AG09319 (cell line): ENCODE measurements at regions not wholly inside any gene's neighbourhood (a gene's known extent, or its start where the extent isn't known, plus 50 kb on each side); places are given as distances from the start of the nearest gene placed in this dataset.

ENCODE experiments used
- DNase-seq: peaks from one replicate; pipeline ENCODE4 v3.0.0-alpha.2; 2010; ENCODE audit warnings: low read depth; ENCODE audit errors: extremely low read depth
- CTCF ChIP-seq: IDR thresholded peaks from 2 replicates; pipeline ENCODE4 v1.5.1; 2011; ENCODE audit warnings: low read depth, mild to moderate bottlenecking, inconsistent platforms, low read length, moderate library complexity

GRCh38 chr7:35555934-35556333 is 139.0 kb downstream of the HERPUD2 start:
- no peak for DNase-seq
- no peak for TF ChIP-seq CTCF

GRCh38 chr7:35555386-35555785 is 139.5 kb downstream of the HERPUD2 start:
- DNase-seq = no peak
- no peak for TF ChIP-seq CTCF

GRCh38 chr7:35553519-35553918 is 141.4 kb downstream of the HERPUD2 start:
- TF ChIP-seq CTCF = no peak
- no peak for DNase-seq

- no peak for DNase-seq
- no peak for TF ChIP-seq CTCF
Observed at GRCh38 chr7:35552691-35553090, 142.2 kb downstream of the HERPUD2 start.

- TF ChIP-seq CTCF = no peak
- DNase-seq = no peak
Observed at GRCh38 chr7:35551321-35552081, 143.4 kb downstream of the HERPUD2 start.

- no peak for TF ChIP-seq CTCF
Observed at GRCh38 chr7:35550831-35551230, 144.1 kb downstream of the HERPUD2 start.

GRCh38 chr7:35549781-35550180 is 145.2 kb downstream of the HERPUD2 start:
- no peak for TF ChIP-seq CTCF
- DNase-seq = no peak

More at GRCh38 chr7:35550831-35551230, 144.1 kb downstream of the HERPUD2 start:
- no peak for DNase-seq
